ENCODE measurements at regions not wholly inside any gene's neighbourhood (a gene's known extent, or its start where the extent isn't known, plus 50 kb on each side); places are given as distances from the start of the nearest gene placed in this dataset.

- WGBS, 2 donors: 68 to 76% methylated on average over 11 of the region's 11 CpGs
- no peaks in the 10 kb centered on the region for H3K27me3 ChIP-seq
- no peak for DNase-seq (ENCODE audit: low spot score in 2 of 2)
- H3K9me3 ChIP-seq: no peaks in the 10 kb centered on the region
- H3K36me3 ChIP-seq: no peaks in the 10 kb centered on the region
- H3K4me1 ChIP-seq: peaks cover 0 to 5% (median 0%) of the 10 kb centered on the region in 4 donors
- H3K4me3 ChIP-seq: no peak overlapping the region
- TF ChIP-seq POLR2A (IDR thresholded peaks at IDR 0.05) (no peak), EP300 (IDR thresholded peaks at IDR 0.05) (no peak), CTCF (IDR thresholded peaks at IDR 0.05) (no peak)
- H3K27ac ChIP-seq: no peak overlapping the region
Observed at GRCh38 chr6:906920-907319, 214.0 kb upstream of the EXOC2 start.

GRCh38 chr6:905556-905955, 212.6 kb upstream of the EXOC2 start:
- no peak overlapping the region for H3K4me3 ChIP-seq
- DNase-seq (ENCODE audit: low spot score in 2 of 2): no peak
- no peaks in the 10 kb centered on the region for H3K9me3 ChIP-seq
- peaks cover 0 to 15% (median 0%) of the 10 kb centered on the region in 4 donors for H3K4me1 ChIP-seq
- no peaks in the 10 kb centered on the region for H3K36me3 ChIP-seq
- H3K27ac ChIP-seq: no peak overlapping the region
- no peaks in the 10 kb centered on the region for H3K27me3 ChIP-seq
- TF ChIP-seq EP300 (IDR thresholded peaks at IDR 0.05) (no peak), POLR2A (IDR thresholded peaks at IDR 0.05) (no peak), CTCF (IDR thresholded peaks at IDR 0.05) (no peak)

GRCh38 chr6:904994-905393, 212.1 kb upstream of the EXOC2 start:
- H3K4me1 ChIP-seq: peaks cover 0 to 15% (median 0%) of the 10 kb centered on the region in 4 donors
- H3K27ac ChIP-seq: no peak overlapping the region
- no peaks in the 10 kb centered on the region for H3K27me3 ChIP-seq
- TF ChIP-seq CTCF (IDR thresholded peaks at IDR 0.05): no peak
- no peak for TF ChIP-seq EP300 (IDR thresholded peaks at IDR 0.05)
- no peak for TF ChIP-seq POLR2A (IDR thresholded peaks at IDR 0.05)
- DNase-seq (ENCODE audit: low spot score in 2 of 2): no peak
- no peak overlapping the region for H3K4me3 ChIP-seq
- no peaks in the 10 kb centered on the region for H3K36me3 ChIP-seq
- H3K9me3 ChIP-seq: no peaks in the 10 kb centered on the region

GRCh38 chr6:903761-904160, 210.8 kb upstream of the EXOC2 start:
- Histone ChIP-seq H3K4me3 (no peak overlapping the region), H3K4me1 (peaks cover 0 to 15% (median 0%) of the 10 kb centered on the region in 4 donors), H3K27ac (no peak overlapping the region), H3K9me3 (no peaks in the 10 kb centered on the region), H3K27me3 (no peaks in the 10 kb centered on the region), H3K36me3 (no peaks in the 10 kb centered on the region)
- no peak for TF ChIP-seq CTCF (IDR thresholded peaks at IDR 0.05)
- TF ChIP-seq EP300 (IDR thresholded peaks at IDR 0.05): no peak
- no peak for TF ChIP-seq POLR2A (IDR thresholded peaks at IDR 0.05)
- no peak for DNase-seq (ENCODE audit: low spot score in 2 of 2)
- 48 to 54% methylated on average over 6 of the region's 6 CpGs for WGBS, 2 donors

GRCh38 chr6:901696-902460, 208.9 kb upstream of the EXOC2 start:
- DNase-seq (ENCODE audit: low spot score in 2 of 2): no peak
- Histone ChIP-seq H3K36me3 (no peaks in the 10 kb centered on the region), H3K4me3 (no peak overlapping the region), H3K9me3 (no peaks in the 10 kb centered on the region), H3K27me3 (no peaks in the 10 kb centered on the region), H3K27ac (no peak overlapping the region), H3K4me1 (peaks cover 0 to 15% (median 0%) of the 10 kb centered on the region in 4 donors)
- TF ChIP-seq POLR2A (IDR thresholded peaks at IDR 0.05) (no peak), CTCF (IDR thresholded peaks at IDR 0.05) (no peak), EP300 (IDR thresholded peaks at IDR 0.05) (no peak)
- 41 to 54% methylated on average over 9 of the region's 9 CpGs for WGBS, 2 donors

All from tibial nerve (tissue), 4 donors.